Stimulated activated CD8-positive, alpha-beta memory T cell treated with anti-CD3 and anti-CD28 coated beads, Interleukin-15, amount 100 ng/mL, for 4 hours (primary cell): ENCODE measurements at regions not wholly inside any gene's neighbourhood (a gene's known extent, or its start where the extent isn't known, plus 50 kb on each side); places are given as distances from the start of the nearest gene placed in this dataset.

Source experiments
- DNase-seq, 2 donors: peaks; one replicate each; pipeline ENCODE4 v3.0.0-alpha.2; 2020; ENCODE audit warnings: low read depth in 2 of 2

DNA sequence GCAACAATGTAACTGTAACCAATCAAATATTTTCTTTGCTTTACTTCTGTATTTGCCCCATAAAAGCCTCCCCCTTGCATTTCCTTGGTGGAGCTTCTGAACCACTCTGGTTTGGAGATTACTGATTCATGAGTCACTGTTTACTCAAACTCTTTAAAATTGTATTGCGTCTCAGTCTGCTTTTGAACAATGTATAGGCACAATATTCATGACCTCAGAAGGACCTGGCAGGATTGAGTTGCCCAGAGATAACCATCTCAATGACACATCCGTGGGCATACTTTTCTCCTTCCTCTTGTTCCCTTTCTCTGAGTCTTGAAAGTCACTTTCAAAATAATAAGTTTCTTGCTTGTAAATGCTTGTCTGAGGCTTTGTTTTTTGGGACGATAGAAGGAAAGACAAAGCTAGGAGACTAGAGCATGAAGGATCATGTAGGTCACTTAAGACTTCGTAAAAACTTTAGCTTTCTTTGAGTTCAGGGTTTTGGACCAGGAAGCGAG is 57.1 kb upstream of the POU1F1 start:
- DNase-seq: no peak

DNA sequence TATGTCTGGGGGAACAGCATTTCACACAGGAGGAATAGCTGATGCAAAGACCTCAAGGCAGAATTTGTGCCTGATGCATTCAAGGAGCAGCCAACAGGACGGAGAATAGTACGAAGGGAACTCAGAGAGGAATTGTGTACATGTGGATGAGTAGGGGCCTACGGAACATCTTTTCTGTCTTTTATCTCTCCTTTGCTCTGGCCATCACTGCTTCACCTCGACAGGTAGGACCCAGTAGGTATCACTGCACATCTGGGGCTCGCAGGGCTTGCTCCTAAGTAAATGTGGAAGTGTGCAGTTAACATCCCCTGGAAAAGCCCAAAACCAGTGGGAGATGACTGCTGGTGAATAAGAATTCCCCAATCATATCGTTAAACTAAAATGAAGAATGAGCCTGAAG is 56.4 kb upstream of the POU1F1 start:
- no peak for DNase-seq

DNA sequence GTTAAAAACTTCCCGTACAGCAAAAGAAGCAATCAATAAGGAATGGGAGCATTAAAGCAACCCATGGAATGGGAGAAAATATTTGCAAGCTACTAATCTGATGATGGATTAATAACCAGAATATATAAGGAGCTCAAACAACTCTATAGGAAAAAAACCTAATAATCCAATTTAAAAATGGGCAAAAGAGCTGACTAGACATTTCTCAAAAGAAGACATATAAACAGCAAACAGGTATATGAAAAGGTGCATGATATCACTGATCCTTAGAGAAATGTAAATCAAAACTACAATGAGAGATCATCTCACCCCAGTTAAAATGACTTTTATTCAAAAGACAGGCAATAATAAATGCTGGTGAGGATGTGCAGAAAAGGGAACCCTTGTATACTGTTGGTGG is 52.7 kb upstream of the POU1F1 start:
- DNase-seq: no peak
